Endothelial cell of umbilical vein (primary cell): ENCODE measurements at regions not wholly inside any gene's neighbourhood (a gene's known extent, or its start where the extent isn't known, plus 50 kb on each side); places are given as distances from the start of the nearest gene placed in this dataset.
"Not testable (repeated sequence)": the region's sequence is repeated elsewhere in the genome, so short reads cannot be mapped to it uniquely, and the experiment has no call there.

Experiments
- BruUV-seq: library from RNA; stranded (reverse); fragments of 400-500 nt; replicated peaks from 2 replicates; lab custom pipeline; 2021; lab: Mats Ljungman, UMichigan
- CTCF ChIA-PET: fragments of 300-600, 350-600 bp; sonication (Branson Sonifier 250); formaldehyde crosslinking; loops from one replicate; lab custom pipeline; 2021; ENCODE audit warnings: antibody characterized with exemption, inconsistent platforms; lab: Charles Lee
- POLR2A ChIA-PET: fragments of 300-600, 350-600 bp; sonication (Branson Sonifier 250); formaldehyde crosslinking; loops from one replicate; lab custom pipeline; 2021; ENCODE audit warnings: antibody characterized with exemption, inconsistent platforms; lab: Charles Lee
- DNase-seq: peaks from one replicate; pipeline ENCODE4 v3.0.0-alpha.2; 2011; ENCODE audit warnings: low read depth, low spot score
- FAIRE-seq: peaks from 2 replicates; lab custom pipeline; 2011; peaks lifted over from hg19 to GRCh38; lab: Jason Lieb, UNC
- H2AFZ ChIP-seq: 2 replicates; pipeline ENCODE4 v1.6.0; 2012; ENCODE audit warnings: low read depth, low read length, control low read depth, inconsistent platforms
- H3K27ac ChIP-seq: 2 replicates; pipeline ENCODE4 v1.5.1; 2011; ENCODE audit warnings: low read depth, mild to moderate bottlenecking, control low read depth, low read length, moderate library complexity; ENCODE audit not compliant: insufficient read depth
- H3K27me3 ChIP-seq, 2 experiments: 2 replicates each; pipeline versions ENCODE4 v1.6.0 to v1.6.1; 2011; ENCODE audit warnings: low read length in 2 of 2, mixed read lengths in 1 of 2; ENCODE audit not compliant: control insufficient read depth in 2 of 2, insufficient read depth in 2 of 2
- H3K36me3 ChIP-seq, 2 experiments: 2 replicates in 1 of 2; 3 replicates in 1 of 2; pipeline ENCODE4 v1.5.1; 2011; ENCODE audit warnings: low read length in 2 of 2, mild to moderate bottlenecking in 1 of 2, moderate library complexity in 1 of 2; ENCODE audit not compliant: control insufficient read depth in 2 of 2, insufficient read depth in 2 of 2; ENCODE audit errors: extremely low read depth in 1 of 2
- H3K4me1 ChIP-seq: 3 replicates; pipeline ENCODE4 v1.5.1; 2011; ENCODE audit warnings: mild to moderate bottlenecking, low read length; ENCODE audit not compliant: control insufficient read depth, insufficient read depth; ENCODE audit errors: extremely low read depth
- H3K4me2 ChIP-seq: 2 replicates; pipeline ENCODE4 v1.6.1; 2011; ENCODE audit warnings: low read length, control low read depth, mixed read lengths; ENCODE audit not compliant: insufficient read depth
- H3K4me3 ChIP-seq, 3 experiments: fragments of 200-600 bp in 1 of 3; sonication (generic), shearing (Covaris generic) in 1 of 3; replicated peaks in 1 of 3; 2 replicates each; pipeline ENCODE4 v1.5.1; 2011 to 2016; ENCODE audit warnings: control low read depth in 3 of 3, low read length in 3 of 3, mild to moderate bottlenecking in 2 of 3, inconsistent platforms in 1 of 3, low read depth in 1 of 3, moderate library complexity in 1 of 3; ENCODE audit not compliant: insufficient read depth in 1 of 3
- H3K79me2 ChIP-seq: 2 replicates; pipeline ENCODE4 v1.6.0; 2012; ENCODE audit warnings: low read length, inconsistent platforms; ENCODE audit not compliant: control insufficient read depth, insufficient read depth
- H3K9ac ChIP-seq: replicated peaks from 2 replicates; pipeline ENCODE3; 2011; ENCODE audit warnings: low read length, control low read depth; ENCODE audit not compliant: insufficient read depth; ENCODE audit errors: extremely low read depth
- H3K9me1 ChIP-seq: replicated peaks from 3 replicates; pipeline ENCODE4 v1.6.0; 2011; ENCODE audit warnings: mild to moderate bottlenecking, low read length; ENCODE audit not compliant: control insufficient read depth, insufficient read depth; ENCODE audit errors: extremely low read depth
- H3K9me3 ChIP-seq: replicated peaks from 2 replicates; pipeline ENCODE4 v1.5.1; 2012; ENCODE audit warnings: low read length, inconsistent platforms; ENCODE audit not compliant: control insufficient read depth, insufficient read depth
- H4K20me1 ChIP-seq: replicated peaks from 2 replicates; pipeline ENCODE3; 2011; ENCODE audit warnings: mild to moderate bottlenecking, low read length; ENCODE audit not compliant: control insufficient read depth, insufficient read depth; ENCODE audit errors: extremely low read depth
- CTCF ChIP-seq, 2 donors: IDR thresholded peaks; 1 replicate in 1 of 2; 2 replicates in 1 of 2; pipeline ENCODE4 v1.5.1; 2011; ENCODE audit warnings: low read length in 2 of 2, mild to moderate bottlenecking in 2 of 2, moderate library complexity in 2 of 2, control low read depth in 1 of 2, inconsistent platforms in 1 of 2, low read depth in 1 of 2; ENCODE audit not compliant: insufficient read depth in 1 of 2; ENCODE audit errors: extremely low read depth in 1 of 2
- EZH2 ChIP-seq: IDR thresholded peaks from 2 replicates; pipeline ENCODE4 v1.6.1; 2012; ENCODE audit warnings: borderline replicate concordance, low read depth, mild to moderate bottlenecking, moderate library complexity, low read length, inconsistent platforms; ENCODE audit not compliant: severe bottlenecking
- FOS ChIP-seq: IDR thresholded peaks from 2 replicates; pipeline ENCODE4 v1.6.1; 2011; ENCODE audit warnings: mild to moderate bottlenecking, low read length, moderate library complexity, borderline replicate concordance; ENCODE audit not compliant: insufficient read depth
- GATA2 ChIP-seq: IDR thresholded peaks from 2 replicates; pipeline ENCODE4 v1.7.0; 2011; ENCODE audit warnings: low read depth, mild to moderate bottlenecking, moderate library complexity, mixed read lengths, low read length; ENCODE audit not compliant: insufficient read length, insufficient read depth
- JUN ChIP-seq: IDR thresholded peaks from 2 replicates; pipeline ENCODE4 v1.6.1; 2011; ENCODE audit warnings: borderline replicate concordance, low read depth; ENCODE audit not compliant: insufficient read length, insufficient read depth
- MAX ChIP-seq: IDR thresholded peaks from 2 replicates; pipeline ENCODE4 v1.6.1; 2011; ENCODE audit not compliant: insufficient read depth, insufficient read length
- MYC ChIP-seq: IDR thresholded peaks from one replicate; pipeline ENCODE4 v1.6.1; 2011; ENCODE audit warnings: mild to moderate bottlenecking, low read depth, low read length
- POLR2A ChIP-seq: IDR thresholded peaks from 2 replicates; pipeline ENCODE4 v1.6.1; 2012; ENCODE audit warnings: low read depth, mild to moderate bottlenecking, control low read depth, low read length
- POLR2AphosphoS5 ChIP-seq: IDR thresholded peaks from 2 replicates; pipeline ENCODE4 v1.6.1; 2012; ENCODE audit warnings: low read depth, mild to moderate bottlenecking, control low read depth, low read length, moderate library complexity; ENCODE audit not compliant: insufficient read depth
- dilution Hi-C: fragments of 300-500 bp; cut with MboI; formaldehyde crosslinking; loops from one replicate; pipeline ENCODE4 v1.15.0; 2019; ENCODE audit warnings: low sequenced_read_pairs; ENCODE audit not compliant: extremely low pct_ligation_motif_present
- intact Hi-C: fragments of 100-400 bp; cut with micrococcal nuclease; formaldehyde crosslinking; loops from one replicate; pipeline ENCODE4 v1.10.0; 2022

GRCh38 chr19:14320253-14320652 is 61.0 kb upstream of the ADGRE5 start:
- POLR2A ChIA-PET = no interaction called here
- Histone ChIP-seq H3K4me2 (no peak overlapping the region), H3K9me3 (no peaks in the 10 kb centered on the region), H3K9ac (no peak overlapping the region), H3K27ac (no peak overlapping the region), H3K4me3 (no peak overlapping the region), H2AFZ (no peak overlapping the region), H3K79me2 (no peaks in the 10 kb centered on the region), H4K20me1 (no peaks in the 10 kb centered on the region), H3K27me3 (no peaks in the 10 kb centered on the region), H3K36me3 (no peaks in the 10 kb centered on the region), H3K4me1 (no peaks in the 10 kb centered on the region), H3K9me1 (no peaks in the 10 kb centered on the region)
- no peak for TF ChIP-seq CTCF (IDR thresholded peaks at IDR 0.05; ENCODE audit: extremely low read depth in 1 of 2, insufficient read depth in 1 of 2, low read depth in 1 of 2, low read length in 2 of 2)
- no peak for TF ChIP-seq POLR2AphosphoS5
- no peak for TF ChIP-seq POLR2A
- TF ChIP-seq EZH2 = no peak
- TF ChIP-seq JUN = no peak
- TF ChIP-seq MYC = no peak
- no peak for TF ChIP-seq MAX
- no peak for TF ChIP-seq GATA2
- no peak for TF ChIP-seq FOS
- CTCF ChIA-PET = no interaction called here
- DNase-seq (no peak), FAIRE-seq (no peak)
- intact Hi-C loops (no loop called here), dilution Hi-C loops (no loop called here)
- BruUV-seq = no TSS peak

GRCh38 chr19:14319720-14320119 is 61.5 kb upstream of the ADGRE5 start:
- H2AFZ ChIP-seq, H3K4me3 ChIP-seq, H3K4me2 ChIP-seq, dilution Hi-C loops, H3K36me3 ChIP-seq, H3K27me3 ChIP-seq, BruUV-seq, H3K9ac ChIP-seq, H4K20me1 ChIP-seq, DNase-seq, H3K27ac ChIP-seq, H3K9me1 ChIP-seq, H3K4me1 ChIP-seq, FAIRE-seq, H3K79me2 ChIP-seq, intact Hi-C loops, POLR2A ChIA-PET, H3K9me3 ChIP-seq: not testable (repeated sequence)
- CTCF ChIA-PET = interaction anchor here (0.8 to 1.2 kb wide), 4 partner anchors 11 to 120 kb away, joined by 3 to 5 read pairs (median 4); no protein-coding TSS in a partner anchor
